ENCODE measurements at regions not wholly inside any gene's neighbourhood (a gene's known extent, or its start where the extent isn't known, plus 50 kb on each side); places are given as distances from the start of the nearest gene placed in this dataset.

- H3K4me3 ChIP-seq (ENCODE audit: insufficient read depth, low read length) = no peak overlapping the region
- H3K36me3 ChIP-seq (ENCODE audit: insufficient read depth, low read length) = no peaks in the 10 kb centered on the region
- no peaks in the 10 kb centered on the region for H3K9me3 ChIP-seq (ENCODE audit: low read depth, low read length)
- H2AFZ ChIP-seq (ENCODE audit: low read length) = no peak overlapping the region
- H3K4me2 ChIP-seq (ENCODE audit: insufficient read depth, low read length) = no peak overlapping the region
- TF ChIP-seq CTCF (IDR thresholded peaks at IDR 0.05; ENCODE audit: extremely low read depth, low read depth, low read length) = no peak
- H3K4me1 ChIP-seq (ENCODE audit: insufficient read depth, low read length) = no peaks in the 10 kb centered on the region
- no peak overlapping the region for H3K27ac ChIP-seq (ENCODE audit: low read depth, low read length)
- no peaks in the 10 kb centered on the region for H3K27me3 ChIP-seq (ENCODE audit: insufficient read depth, low read length)
- no peaks in the 10 kb centered on the region for H4K20me1 ChIP-seq (ENCODE audit: insufficient read depth, low read length)
- no peak for DNase-seq (ENCODE audit: insufficient read length, low spot score, missing footprints)
- no peaks in the 10 kb centered on the region for H3K79me2 ChIP-seq (ENCODE audit: insufficient read depth, low read length)
Observed at GRCh38 chr3:144104679-144105078, 133.1 kb downstream of the DIPK2A start.

GRCh38 chr3:144105542-144105941 is 133.9 kb downstream of the DIPK2A start:
- H3K27ac ChIP-seq (ENCODE audit: low read depth, low read length) = no peak overlapping the region
- H3K4me1 ChIP-seq (ENCODE audit: insufficient read depth, low read length) = no peaks in the 10 kb centered on the region
- no peak for DNase-seq (ENCODE audit: insufficient read length, low spot score, missing footprints)
- no peak for TF ChIP-seq CTCF (IDR thresholded peaks at IDR 0.05; ENCODE audit: extremely low read depth, low read depth, low read length)
- H3K27me3 ChIP-seq (ENCODE audit: insufficient read depth, low read length) = no peaks in the 10 kb centered on the region
- H2AFZ ChIP-seq (ENCODE audit: low read length) = no peak overlapping the region
- no peaks in the 10 kb centered on the region for H3K36me3 ChIP-seq (ENCODE audit: insufficient read depth, low read length)
- H3K4me2 ChIP-seq (ENCODE audit: insufficient read depth, low read length) = no peak overlapping the region
- no peaks in the 10 kb centered on the region for H4K20me1 ChIP-seq (ENCODE audit: insufficient read depth, low read length)
- H3K9me3 ChIP-seq (ENCODE audit: low read depth, low read length) = no peaks in the 10 kb centered on the region
- no peak overlapping the region for H3K4me3 ChIP-seq (ENCODE audit: insufficient read depth, low read length)
- H3K79me2 ChIP-seq (ENCODE audit: insufficient read depth, low read length) = no peaks in the 10 kb centered on the region

- Histone ChIP-seq H3K9me3 (ENCODE audit: low read depth, low read length) (no peaks in the 10 kb centered on the region), H3K27me3 (ENCODE audit: insufficient read depth, low read length) (no peaks in the 10 kb centered on the region), H3K4me1 (ENCODE audit: insufficient read depth, low read length) (no peaks in the 10 kb centered on the region), H4K20me1 (ENCODE audit: insufficient read depth, low read length) (no peaks in the 10 kb centered on the region), H3K79me2 (ENCODE audit: insufficient read depth, low read length) (no peaks in the 10 kb centered on the region), H2AFZ (ENCODE audit: low read length) (no peak overlapping the region), H3K4me2 (ENCODE audit: insufficient read depth, low read length) (no peak overlapping the region), H3K4me3 (ENCODE audit: insufficient read depth, low read length) (no peak overlapping the region), H3K27ac (ENCODE audit: low read depth, low read length) (no peak overlapping the region), H3K36me3 (ENCODE audit: insufficient read depth, low read length) (no peaks in the 10 kb centered on the region)
- no peak for TF ChIP-seq CTCF (IDR thresholded peaks at IDR 0.05; ENCODE audit: extremely low read depth, low read depth, low read length)
- DNase-seq (ENCODE audit: insufficient read length, low spot score, missing footprints) = no peak
Observed at GRCh38 chr3:144106970-144107369, 135.3 kb downstream of the DIPK2A start.

GRCh38 chr3:144107923-144108322 is 136.3 kb downstream of the DIPK2A start:
- Histone ChIP-seq H2AFZ (ENCODE audit: low read length) (no peak overlapping the region), H3K4me3 (ENCODE audit: insufficient read depth, low read length) (no peak overlapping the region), H4K20me1 (ENCODE audit: insufficient read depth, low read length) (no peaks in the 10 kb centered on the region), H3K4me1 (ENCODE audit: insufficient read depth, low read length) (no peaks in the 10 kb centered on the region), H3K27ac (ENCODE audit: low read depth, low read length) (no peak overlapping the region), H3K36me3 (ENCODE audit: insufficient read depth, low read length) (no peaks in the 10 kb centered on the region), H3K79me2 (ENCODE audit: insufficient read depth, low read length) (no peaks in the 10 kb centered on the region), H3K27me3 (ENCODE audit: insufficient read depth, low read length) (no peaks in the 10 kb centered on the region), H3K4me2 (ENCODE audit: insufficient read depth, low read length) (no peak overlapping the region), H3K9me3 (ENCODE audit: low read depth, low read length) (no peaks in the 10 kb centered on the region)
- DNase-seq (ENCODE audit: insufficient read length, low spot score, missing footprints) = no peak
- no peak for TF ChIP-seq CTCF (IDR thresholded peaks at IDR 0.05; ENCODE audit: extremely low read depth, low read depth, low read length)

All from osteoblast (primary cell).